ENCODE measurements at regions not wholly inside any gene's neighbourhood (a gene's known extent, or its start where the extent isn't known, plus 50 kb on each side); places are given as distances from the start of the nearest gene placed in this dataset.

DNA sequence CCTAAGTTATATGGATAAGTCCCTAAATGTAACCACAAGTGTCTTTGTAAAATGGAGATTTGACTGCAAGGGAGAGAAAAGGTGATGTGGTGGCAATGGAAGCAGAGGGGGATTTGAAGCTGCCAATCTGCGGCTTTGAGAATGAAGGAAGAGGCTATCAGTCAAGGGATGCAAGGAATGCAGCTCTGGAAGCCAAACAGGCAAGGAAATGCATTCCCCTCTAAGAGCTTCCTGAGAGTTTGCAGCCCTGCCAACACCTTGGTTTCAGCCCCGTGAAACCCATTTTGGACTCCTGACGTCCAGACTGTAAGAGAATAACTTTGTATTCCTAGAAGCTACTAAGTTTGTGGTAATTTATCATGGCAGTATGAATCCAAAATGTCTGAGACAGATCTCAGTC lies 167.3 kb upstream of the MPHOSPH6 start:
- H3K79me2 ChIP-seq (ENCODE audit: insufficient read depth, low read length) = no peaks in the 10 kb centered on the region
- peaks cover 6% of the 10 kb centered on the region; the same call in 1 of the 2 replicates for H3K9me3 ChIP-seq (ENCODE audit: low read length)
- in situ Hi-C loops (cut with HindIII; ENCODE audit: extremely low pct_ligation_motif_present, low pct_unique_long_range_greater_than_20kb) (no loop called here), intact Hi-C loops (cut with micrococcal nuclease; ENCODE audit: unreplicated experiment) (no loop called here)
- H3K36me3 ChIP-seq (replicated peaks in 1 of 2; ENCODE audit: control insufficient read depth in 1 of 2, insufficient read depth in 2 of 2, low read length in 2 of 2) = no peaks in the 10 kb centered on the region
- peaks cover 1% of the 10 kb centered on the region for H3K4me1 ChIP-seq (ENCODE audit: insufficient read depth, low read length)
- no peak for ATAC-seq
- H3K9ac ChIP-seq (ENCODE audit: insufficient read depth, low read depth, low read length) = no peak overlapping the region
- no peak overlapping the region for H3K27ac ChIP-seq (ENCODE audit: extremely low read length, insufficient read depth, low read length)
- CTCF ChIA-PET (ENCODE audit: low intra/inter-chr PET ratio, low total read pairs) = no interaction called here
- no peak overlapping the region for H3K4me3 ChIP-seq (replicated peaks in 1 of 3; ENCODE audit: insufficient read depth in 1 of 3, low read depth in 2 of 3, low read length in 3 of 3)
- TF ChIP-seq ZNF749 (CRISPR knock-in tag; IDR thresholded peaks at IDR 0.05; ENCODE audit: borderline replicate concordance) = no peak
- TF ChIP-seq DNMT3B (CRISPR knock-in tag; conservative IDR thresholded peaks at IDR 0.05) = no peak
- peaks cover 0 to 7% of the 10 kb centered on the region in 2 experiments; a peak in 2 of 5 replicates for H3K27me3 ChIP-seq (ENCODE audit: control insufficient read depth in 1 of 2, insufficient read depth in 2 of 2, low read length in 2 of 2)
- WGBS (ENCODE audit: low lambda C conversion rate) = 0% methylated on average over 3 of the region's 3 CpGs
- FAIRE-seq = no peak
- no peak overlapping the region for H3K4me2 ChIP-seq (ENCODE audit: low read depth, low read length)
- no TSS peak for BruUV-seq (replicated peaks)
- H4K20me1 ChIP-seq (ENCODE audit: insufficient read depth, low read length) = no peaks in the 10 kb centered on the region
- DNase-seq (ENCODE audit: low spot score) = no peak
- POLR2A ChIA-PET = no interaction called here
- no peak overlapping the region for H2AFZ ChIP-seq (ENCODE audit: low read length)

DNA sequence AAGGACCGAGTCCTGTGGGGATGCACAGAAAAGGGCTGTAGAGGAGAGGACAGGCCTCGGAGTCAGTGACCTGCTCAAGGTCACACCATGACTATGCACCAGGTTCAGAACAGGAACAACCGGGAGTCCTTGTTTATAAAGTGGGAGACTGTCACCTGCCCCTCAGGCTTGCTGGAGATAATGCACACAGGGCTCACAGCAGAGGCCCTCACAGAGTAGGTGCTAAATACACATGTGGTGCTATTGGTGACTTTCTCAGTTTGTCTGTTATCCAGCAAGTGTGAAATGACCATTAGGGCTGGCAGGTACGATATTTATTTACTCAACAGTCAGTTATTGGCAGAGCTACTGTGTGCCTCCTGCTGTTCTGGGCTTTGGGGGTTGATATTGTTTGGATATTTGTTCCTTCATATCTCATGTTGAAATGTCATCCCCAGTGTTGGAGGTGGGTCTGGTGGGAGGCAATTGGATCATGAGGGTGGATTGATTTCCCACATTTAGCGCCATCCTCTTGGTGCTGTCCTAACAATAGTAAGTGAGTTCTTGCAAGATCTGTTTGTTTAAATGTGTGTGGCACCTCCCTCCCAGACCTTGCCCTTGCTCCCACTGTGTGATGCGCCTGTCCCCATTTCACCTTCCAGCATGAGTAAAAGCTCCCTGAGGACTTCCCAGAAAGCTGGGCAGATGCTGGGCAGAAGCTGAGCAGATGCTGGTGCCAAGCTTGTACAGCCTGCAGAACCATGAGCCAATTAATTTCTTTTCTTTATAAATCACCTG lies 162.1 kb upstream of the MPHOSPH6 start:
- Histone ChIP-seq H4K20me1 (ENCODE audit: insufficient read depth, low read length) (no peaks in the 10 kb centered on the region), H3K9ac (ENCODE audit: insufficient read depth, low read depth, low read length) (no peak overlapping the region), H3K27ac (ENCODE audit: extremely low read length, insufficient read depth, low read length) (no peak overlapping the region), H2AFZ (ENCODE audit: low read length) (no peak overlapping the region), H3K4me3 (replicated peaks in 1 of 3; ENCODE audit: insufficient read depth in 1 of 3, low read depth in 2 of 3, low read length in 3 of 3) (no peak overlapping the region), H3K4me2 (ENCODE audit: low read depth, low read length) (no peak overlapping the region), H3K79me2 (ENCODE audit: insufficient read depth, low read length) (no peaks in the 10 kb centered on the region), H3K4me1 (ENCODE audit: insufficient read depth, low read length) (peaks cover 37% of the 10 kb centered on the region), H3K9me3 (ENCODE audit: low read length) (no peaks in the 10 kb centered on the region), H3K36me3 (replicated peaks in 1 of 2; ENCODE audit: control insufficient read depth in 1 of 2, insufficient read depth in 2 of 2, low read length in 2 of 2) (no peaks in the 10 kb centered on the region), H3K27me3 (ENCODE audit: control insufficient read depth in 1 of 2, insufficient read depth in 2 of 2, low read length in 2 of 2) (peaks cover 0 to 12% of the 10 kb centered on the region in 2 experiments; a peak in 3 of 5 replicates)
- WGBS (ENCODE audit: low lambda C conversion rate) = 22% methylated on average over 6 of the region's 6 CpGs
- intact Hi-C loops (cut with micrococcal nuclease; ENCODE audit: unreplicated experiment) (no loop called here), in situ Hi-C loops (cut with HindIII; ENCODE audit: extremely low pct_ligation_motif_present, low pct_unique_long_range_greater_than_20kb) (no loop called here)
- ATAC-seq = peak; percentile 61
- peak; percentile 45 for DNase-seq (ENCODE audit: low spot score)
- peak; percentile 56 for FAIRE-seq
- ChIA-PET CTCF (ENCODE audit: low intra/inter-chr PET ratio, low total read pairs) (no interaction called here), POLR2A (no interaction called here)
- no TSS peak for BruUV-seq (replicated peaks)
- TF ChIP-seq ZFX (CRISPR knock-in tag; IDR thresholded peaks at IDR 0.05; ENCODE audit: low read depth) (0 out of 2 replicates have a peak, but pooled peaks have one; percentile 36), ZFAT (CRISPR knock-in tag; conservative IDR thresholded peaks at IDR 0.05) (no peak), RARA (CRISPR knock-in tag; IDR thresholded peaks at IDR 0.05) (peak; percentile 50), FOXA3 (CRISPR knock-in tag; IDR thresholded peaks at IDR 0.05) (peak; percentile 64; the same call in 1 of the 2 replicates), FOXK2 (IDR thresholded peaks at IDR 0.05) (peak; percentile 27; the same call in 1 of the 2 replicates), ZNF207 (IDR thresholded peaks at IDR 0.05; ENCODE audit: borderline replicate concordance) (no peak), SIX4 (CRISPR knock-in tag; IDR thresholded peaks at IDR 0.05) (0 out of 2 replicates have a peak, but pooled peaks have one; percentile 21), MLLT10 (CRISPR knock-in tag; IDR thresholded peaks at IDR 0.05) (no peak)
- TF ChIP-seq, protein P1, sequence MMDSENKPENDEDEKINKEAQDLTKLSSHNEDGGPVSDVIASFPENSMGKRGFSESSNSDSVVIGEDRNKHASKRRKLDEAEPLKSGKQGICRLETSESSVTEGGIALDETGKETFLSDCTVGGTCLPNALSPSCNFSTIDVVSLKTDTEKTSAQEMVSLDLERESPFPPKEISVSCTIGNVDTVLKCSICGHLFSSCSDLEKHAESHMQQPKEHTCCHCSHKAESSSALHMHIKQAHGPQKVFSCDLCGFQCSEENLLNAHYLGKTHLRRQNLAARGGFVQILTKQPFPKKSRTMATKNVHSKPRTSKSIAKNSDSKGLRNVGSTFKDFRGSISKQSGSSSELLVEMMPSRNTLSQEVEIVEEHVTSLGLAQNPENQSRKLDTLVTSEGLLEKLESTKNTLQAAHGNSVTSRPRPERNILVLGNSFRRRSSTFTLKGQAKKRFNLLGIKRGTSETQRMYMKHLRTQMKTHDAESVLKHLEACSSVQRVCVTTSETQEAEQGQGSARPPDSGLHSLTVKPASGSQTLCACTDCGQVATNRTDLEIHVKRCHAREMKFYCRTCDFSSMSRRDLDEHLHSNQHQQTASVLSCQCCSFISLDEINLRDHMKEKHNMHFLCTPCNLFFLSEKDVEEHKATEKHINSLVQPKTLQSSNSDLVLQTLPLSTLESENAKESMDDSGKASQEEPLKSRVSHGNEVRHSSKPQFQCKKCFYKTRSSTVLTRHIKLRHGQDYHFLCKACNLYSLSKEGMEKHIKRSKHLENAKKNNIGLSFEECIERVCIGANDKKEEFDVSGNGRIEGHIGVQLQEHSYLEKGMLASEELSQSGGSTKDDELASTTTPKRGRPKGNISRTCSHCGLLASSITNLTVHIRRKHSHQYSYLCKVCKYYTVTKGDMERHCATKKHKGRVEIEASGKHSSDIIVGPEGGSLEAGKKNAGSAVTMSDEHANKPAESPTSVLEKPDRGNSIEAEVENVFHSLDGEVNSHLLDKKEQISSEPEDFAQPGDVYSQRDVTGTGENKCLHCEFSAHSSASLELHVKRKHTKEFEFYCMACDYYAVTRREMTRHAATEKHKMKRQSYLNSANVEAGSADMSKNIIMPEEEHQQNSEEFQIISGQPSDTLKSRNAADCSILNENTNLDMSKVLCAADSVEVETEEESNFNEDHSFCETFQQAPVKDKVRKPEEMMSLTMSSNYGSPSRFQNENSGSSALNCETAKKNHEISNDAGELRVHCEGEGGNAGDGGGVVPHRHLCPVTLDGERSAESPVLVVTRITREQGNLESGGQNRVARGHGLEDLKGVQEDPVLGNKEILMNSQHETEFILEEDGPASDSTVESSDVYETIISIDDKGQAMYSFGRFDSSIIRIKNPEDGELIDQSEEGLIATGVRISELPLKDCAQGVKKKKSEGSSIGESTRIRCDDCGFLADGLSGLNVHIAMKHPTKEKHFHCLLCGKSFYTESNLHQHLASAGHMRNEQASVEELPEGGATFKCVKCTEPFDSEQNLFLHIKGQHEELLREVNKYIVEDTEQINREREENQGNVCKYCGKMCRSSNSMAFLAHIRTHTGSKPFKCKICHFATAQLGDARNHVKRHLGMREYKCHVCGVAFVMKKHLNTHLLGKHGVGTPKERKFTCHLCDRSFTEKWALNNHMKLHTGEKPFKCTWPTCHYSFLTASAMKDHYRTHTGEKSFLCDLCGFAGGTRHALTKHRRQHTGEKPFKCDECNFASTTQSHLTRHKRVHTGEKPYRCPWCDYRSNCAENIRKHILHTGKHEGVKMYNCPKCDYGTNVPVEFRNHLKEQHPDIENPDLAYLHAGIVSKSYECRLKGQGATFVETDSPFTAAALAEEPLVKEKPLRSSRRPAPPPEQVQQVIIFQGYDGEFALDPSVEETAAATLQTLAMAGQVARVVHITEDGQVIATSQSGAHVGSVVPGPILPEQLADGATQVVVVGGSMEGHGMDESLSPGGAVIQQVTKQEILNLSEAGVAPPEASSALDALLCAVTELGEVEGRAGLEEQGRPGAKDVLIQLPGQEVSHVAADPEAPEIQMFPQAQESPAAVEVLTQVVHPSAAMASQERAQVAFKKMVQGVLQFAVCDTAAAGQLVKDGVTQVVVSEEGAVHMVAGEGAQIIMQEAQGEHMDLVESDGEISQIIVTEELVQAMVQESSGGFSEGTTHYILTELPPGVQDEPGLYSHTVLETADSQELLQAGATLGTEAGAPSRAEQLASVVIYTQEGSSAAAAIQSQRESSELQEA (CRISPR knock-in tag; IDR thresholded peaks at IDR 0.05; ENCODE audit: not compliant biosample characterization) = no peak
